ENCODE measurements at regions not wholly inside any gene's neighbourhood (a gene's known extent, or its start where the extent isn't known, plus 50 kb on each side); places are given as distances from the start of the nearest gene placed in this dataset.

DNA sequence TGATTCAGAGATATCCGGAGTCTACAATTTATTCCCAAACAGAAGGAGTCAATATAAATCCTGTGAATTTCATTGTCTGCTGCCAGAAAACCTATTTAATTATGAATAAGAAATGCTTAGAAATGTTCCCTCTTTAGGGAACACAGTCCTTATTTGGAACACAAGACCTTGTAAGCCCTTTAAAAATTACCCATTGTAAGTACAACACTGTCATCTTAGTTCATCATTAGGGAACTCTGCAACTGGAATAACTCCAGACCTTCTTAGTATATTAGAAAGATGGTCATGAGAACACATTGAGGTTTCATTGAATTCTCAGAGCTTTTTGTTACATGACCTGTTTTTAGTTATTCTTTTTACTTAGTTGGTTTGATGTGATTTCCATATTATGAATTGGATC is 548.5 kb upstream of the KLF12 start:
- no peaks in the 10 kb centered on the region for H3K27me3 ChIP-seq (ENCODE audit: insufficient read depth, low read length)
- H3K4me1 ChIP-seq (ENCODE audit: control insufficient read depth, insufficient read depth, low read length, unreplicated experiment), result no peaks in the 10 kb centered on the region
- no peak overlapping the region for H2AFZ ChIP-seq (ENCODE audit: low read length, unreplicated experiment)
- no peak overlapping the region for H3K27ac ChIP-seq (ENCODE audit: low read depth, low read length)
- H3K79me2 ChIP-seq (ENCODE audit: control insufficient read depth, insufficient read depth, low read length, unreplicated experiment), result no peaks in the 10 kb centered on the region
- no peak overlapping the region for H3K4me3 ChIP-seq (ENCODE audit: low read depth, low read length)
- no peaks in the 10 kb centered on the region for H3K36me3 ChIP-seq (ENCODE audit: insufficient read depth, low read length)

DNA sequence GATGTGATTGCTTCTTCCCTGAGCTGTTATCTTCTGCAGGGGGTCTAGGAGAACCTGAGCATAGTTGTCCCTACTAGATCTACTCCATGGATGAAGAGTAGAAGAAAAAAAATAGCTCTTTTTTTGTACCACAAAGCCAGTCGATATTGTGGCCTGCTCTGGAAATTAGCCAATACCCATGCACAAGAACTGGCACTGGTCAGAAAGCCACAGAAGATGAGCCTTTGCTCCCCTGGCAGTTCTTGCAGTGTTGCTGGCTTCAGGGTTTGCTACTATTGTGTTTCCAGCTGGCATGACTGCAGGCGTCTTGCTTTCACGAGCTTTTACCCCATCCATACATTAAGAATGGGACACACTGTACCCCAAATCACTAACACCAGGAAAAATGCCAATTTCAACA is 547.7 kb upstream of the KLF12 start:
- Histone ChIP-seq H3K4me3 (ENCODE audit: low read depth, low read length) (no peak overlapping the region), H2AFZ (ENCODE audit: low read length, unreplicated experiment) (no peak overlapping the region), H3K27me3 (ENCODE audit: insufficient read depth, low read length) (no peaks in the 10 kb centered on the region), H3K36me3 (ENCODE audit: insufficient read depth, low read length) (no peaks in the 10 kb centered on the region), H3K4me1 (ENCODE audit: control insufficient read depth, insufficient read depth, low read length, unreplicated experiment) (no peaks in the 10 kb centered on the region), H3K79me2 (ENCODE audit: control insufficient read depth, insufficient read depth, low read length, unreplicated experiment) (no peaks in the 10 kb centered on the region), H3K27ac (ENCODE audit: low read depth, low read length) (no peak overlapping the region)

DNA sequence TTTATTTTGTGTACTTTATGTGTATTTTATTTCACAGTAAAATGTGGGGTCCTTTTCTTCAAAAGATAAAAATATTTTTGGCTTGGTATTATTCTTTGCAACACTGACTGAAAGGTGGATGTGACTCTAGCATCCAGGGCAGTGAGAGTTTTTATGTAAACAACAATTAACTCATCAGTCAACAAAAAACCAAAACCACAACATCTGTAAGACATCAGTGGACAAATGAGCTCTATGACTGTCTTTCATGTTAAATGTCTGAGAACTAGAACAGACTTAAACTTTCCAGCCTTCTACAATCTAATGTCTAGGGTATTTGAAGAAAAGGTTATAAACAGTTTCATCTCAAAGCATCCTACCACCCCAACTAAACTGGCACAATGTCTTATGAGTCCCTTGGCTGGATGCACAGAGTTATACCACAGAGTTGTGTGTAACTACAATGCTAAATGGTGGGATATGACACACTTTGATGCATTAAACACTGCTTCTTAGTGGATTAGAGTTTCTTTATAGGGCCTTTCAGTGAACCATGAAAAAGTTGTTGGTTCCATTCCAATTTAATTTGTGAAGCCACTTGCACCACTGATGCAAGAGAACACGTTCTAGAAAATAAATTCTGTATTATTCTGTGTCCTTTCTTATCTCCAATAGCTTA is 544.2 kb upstream of the KLF12 start:
- Histone ChIP-seq H3K36me3 (ENCODE audit: insufficient read depth, low read length) (no peaks in the 10 kb centered on the region), H3K27me3 (ENCODE audit: insufficient read depth, low read length) (no peaks in the 10 kb centered on the region), H3K4me3 (ENCODE audit: low read depth, low read length) (no peak overlapping the region), H3K27ac (ENCODE audit: low read depth, low read length) (no peak overlapping the region), H3K79me2 (ENCODE audit: control insufficient read depth, insufficient read depth, low read length, unreplicated experiment) (no peaks in the 10 kb centered on the region), H2AFZ (ENCODE audit: low read length, unreplicated experiment) (no peak overlapping the region), H3K4me1 (ENCODE audit: control insufficient read depth, insufficient read depth, low read length, unreplicated experiment) (no peaks in the 10 kb centered on the region)

DNA sequence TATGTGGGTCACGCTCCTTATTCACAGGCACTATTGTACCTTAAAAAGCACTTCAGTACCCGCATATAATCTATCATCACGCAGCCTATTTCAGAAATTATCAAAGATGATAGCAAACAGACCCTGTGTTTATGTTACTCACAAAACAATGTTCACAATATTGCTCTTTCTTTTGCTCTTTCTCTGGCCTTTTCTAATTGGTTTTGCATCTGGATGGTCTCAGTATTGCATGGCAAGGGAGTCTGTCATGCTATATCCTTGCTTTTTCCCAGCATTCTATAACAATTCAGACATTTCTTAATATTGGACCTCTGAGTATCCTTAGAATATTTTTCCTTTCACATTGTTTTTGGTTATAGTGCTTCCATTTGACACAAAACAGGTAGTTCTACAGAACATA is 541.8 kb upstream of the KLF12 start:
- H3K4me1 ChIP-seq (ENCODE audit: control insufficient read depth, insufficient read depth, low read length, unreplicated experiment), result no peaks in the 10 kb centered on the region
- H2AFZ ChIP-seq (ENCODE audit: low read length, unreplicated experiment), result no peak overlapping the region
- no peak overlapping the region for H3K4me3 ChIP-seq (ENCODE audit: low read depth, low read length)
- H3K27me3 ChIP-seq (ENCODE audit: insufficient read depth, low read length), result no peaks in the 10 kb centered on the region
- no peaks in the 10 kb centered on the region for H3K79me2 ChIP-seq (ENCODE audit: control insufficient read depth, insufficient read depth, low read length, unreplicated experiment)
- no peaks in the 10 kb centered on the region for H3K36me3 ChIP-seq (ENCODE audit: insufficient read depth, low read length)
- H3K27ac ChIP-seq (ENCODE audit: low read depth, low read length), result no peak overlapping the region

DNA sequence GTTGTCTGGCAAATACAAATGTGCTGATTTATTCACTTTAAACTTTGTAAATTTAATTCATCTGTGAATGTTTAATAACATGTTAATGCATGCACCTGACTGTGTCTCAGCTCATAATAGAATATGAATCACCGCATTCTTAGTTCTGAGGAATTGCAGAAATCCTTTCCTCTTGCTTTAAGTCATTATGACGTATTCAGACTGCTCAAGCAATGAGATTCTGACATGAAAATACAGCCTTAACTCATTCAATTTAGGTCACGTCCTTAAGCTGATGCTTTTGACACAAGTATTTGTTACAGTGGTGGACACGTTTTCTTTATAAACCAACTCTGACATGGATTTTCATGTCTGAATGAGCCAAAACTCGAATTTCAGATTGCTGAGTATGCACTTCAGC is 541.0 kb upstream of the KLF12 start:
- Histone ChIP-seq H3K4me3 (ENCODE audit: low read depth, low read length) (no peak overlapping the region), H2AFZ (ENCODE audit: low read length, unreplicated experiment) (no peak overlapping the region), H3K79me2 (ENCODE audit: control insufficient read depth, insufficient read depth, low read length, unreplicated experiment) (no peaks in the 10 kb centered on the region), H3K36me3 (ENCODE audit: insufficient read depth, low read length) (no peaks in the 10 kb centered on the region), H3K27me3 (ENCODE audit: insufficient read depth, low read length) (no peaks in the 10 kb centered on the region), H3K4me1 (ENCODE audit: control insufficient read depth, insufficient read depth, low read length, unreplicated experiment) (no peaks in the 10 kb centered on the region), H3K27ac (ENCODE audit: low read depth, low read length) (no peak overlapping the region)

DNA sequence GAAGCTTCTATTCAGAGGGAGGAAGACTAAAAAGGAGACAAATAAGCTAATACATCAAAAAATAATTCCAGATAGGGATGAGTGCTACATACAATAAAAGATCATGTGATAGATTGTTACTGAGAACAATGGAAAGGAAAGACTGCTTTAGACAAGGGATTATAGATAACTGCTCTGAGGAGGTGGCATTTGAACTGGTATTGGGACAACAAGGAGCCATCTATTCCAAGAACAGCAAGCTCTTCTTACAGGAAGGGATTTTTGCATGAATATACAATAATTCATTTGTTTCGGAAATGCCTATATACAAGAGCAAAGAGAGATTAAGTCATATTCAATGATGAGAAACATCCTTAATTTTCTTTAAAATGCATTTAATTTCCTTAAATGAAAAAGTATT is 540.5 kb upstream of the KLF12 start:
- no peak overlapping the region for H3K4me3 ChIP-seq (ENCODE audit: low read depth, low read length)
- H3K36me3 ChIP-seq (ENCODE audit: insufficient read depth, low read length), result no peaks in the 10 kb centered on the region
- no peaks in the 10 kb centered on the region for H3K4me1 ChIP-seq (ENCODE audit: control insufficient read depth, insufficient read depth, low read length, unreplicated experiment)
- H3K27ac ChIP-seq (ENCODE audit: low read depth, low read length), result no peak overlapping the region
- no peaks in the 10 kb centered on the region for H3K27me3 ChIP-seq (ENCODE audit: insufficient read depth, low read length)
- no peak overlapping the region for H2AFZ ChIP-seq (ENCODE audit: low read length, unreplicated experiment)
- no peaks in the 10 kb centered on the region for H3K79me2 ChIP-seq (ENCODE audit: control insufficient read depth, insufficient read depth, low read length, unreplicated experiment)

DNA sequence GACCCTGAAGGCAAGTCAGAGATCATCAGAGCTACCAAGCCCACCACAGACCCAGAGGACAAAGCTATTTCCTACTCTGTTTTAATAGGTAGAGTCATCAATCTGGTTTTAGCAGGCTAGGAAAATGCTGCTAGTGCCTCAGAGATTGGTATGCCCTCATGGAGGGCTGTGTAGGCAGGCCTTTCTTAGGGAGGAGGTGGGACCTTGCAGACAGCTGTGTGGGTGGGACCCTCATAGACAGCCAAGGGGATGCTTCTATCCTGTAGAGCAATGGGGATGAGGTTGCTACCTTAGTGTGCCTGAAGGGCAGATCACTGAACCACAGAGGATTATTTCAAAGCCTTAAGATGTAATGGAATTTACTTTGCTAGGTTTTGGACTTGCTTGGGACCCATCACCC is 534.9 kb upstream of the KLF12 start:
- H3K27me3 ChIP-seq (ENCODE audit: insufficient read depth, low read length), result no peaks in the 10 kb centered on the region
- no peaks in the 10 kb centered on the region for H3K4me1 ChIP-seq (ENCODE audit: control insufficient read depth, insufficient read depth, low read length, unreplicated experiment)
- no peak overlapping the region for H2AFZ ChIP-seq (ENCODE audit: low read length, unreplicated experiment)
- H3K36me3 ChIP-seq (ENCODE audit: insufficient read depth, low read length), result no peaks in the 10 kb centered on the region
- no peak overlapping the region for H3K27ac ChIP-seq (ENCODE audit: low read depth, low read length)
- no peaks in the 10 kb centered on the region for H3K79me2 ChIP-seq (ENCODE audit: control insufficient read depth, insufficient read depth, low read length, unreplicated experiment)
- no peak overlapping the region for H3K4me3 ChIP-seq (ENCODE audit: low read depth, low read length)

DNA sequence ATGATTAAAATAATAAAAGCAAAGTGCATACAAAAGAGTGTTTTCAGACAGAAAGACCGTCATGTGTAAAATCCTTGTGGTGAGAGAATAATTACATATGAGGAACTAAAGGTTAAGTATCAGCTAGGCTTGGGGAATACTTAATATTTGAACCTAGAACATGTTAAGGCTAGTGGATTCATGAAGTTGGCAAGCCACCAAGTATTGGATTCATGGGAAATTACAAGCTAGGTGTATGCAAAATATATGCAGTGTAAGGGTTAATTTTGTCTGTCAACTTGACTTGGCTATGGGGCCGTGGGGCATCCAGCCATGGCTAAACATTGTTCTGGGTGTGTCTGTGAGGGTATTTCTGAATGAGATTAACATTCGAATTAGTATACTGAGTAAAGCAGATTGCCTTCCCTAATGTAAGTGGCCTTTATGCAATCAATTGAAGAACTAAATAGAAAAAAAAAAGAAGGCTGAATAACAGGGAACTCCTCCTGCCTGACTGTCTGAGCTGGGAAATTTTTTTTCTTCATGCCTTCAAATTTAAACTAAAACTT is 533.5 kb upstream of the KLF12 start:
- Histone ChIP-seq H3K36me3 (ENCODE audit: insufficient read depth, low read length) (no peaks in the 10 kb centered on the region), H3K4me1 (ENCODE audit: control insufficient read depth, insufficient read depth, low read length, unreplicated experiment) (no peaks in the 10 kb centered on the region), H3K27me3 (ENCODE audit: insufficient read depth, low read length) (no peaks in the 10 kb centered on the region), H3K79me2 (ENCODE audit: control insufficient read depth, insufficient read depth, low read length, unreplicated experiment) (no peaks in the 10 kb centered on the region), H2AFZ (ENCODE audit: low read length, unreplicated experiment) (no peak overlapping the region), H3K27ac (ENCODE audit: low read depth, low read length) (no peak overlapping the region), H3K4me3 (ENCODE audit: low read depth, low read length) (no peak overlapping the region)

DNA sequence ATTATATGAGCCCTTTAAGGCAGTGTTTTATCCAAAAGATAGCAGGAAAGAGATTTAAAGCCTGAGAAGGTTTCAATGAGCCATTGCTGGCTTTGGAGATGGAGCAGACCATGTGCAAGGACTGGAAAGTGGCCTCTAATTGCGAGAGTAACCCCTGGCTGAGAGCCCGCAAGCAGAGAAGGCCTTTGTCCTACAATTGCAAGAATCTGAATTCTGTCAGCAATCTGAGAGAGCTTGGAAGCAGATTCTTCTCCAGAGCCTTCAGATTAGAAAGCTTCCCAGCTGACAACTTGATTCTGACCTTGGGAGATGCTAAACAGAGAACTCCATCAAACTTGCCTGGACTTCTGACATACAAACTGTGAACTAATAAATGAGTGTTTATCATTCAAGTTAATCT is 528.7 kb upstream of the KLF12 start:
- H3K27ac ChIP-seq (ENCODE audit: low read depth, low read length), result no peak overlapping the region
- no peaks in the 10 kb centered on the region for H3K79me2 ChIP-seq (ENCODE audit: control insufficient read depth, insufficient read depth, low read length, unreplicated experiment)

DNA sequence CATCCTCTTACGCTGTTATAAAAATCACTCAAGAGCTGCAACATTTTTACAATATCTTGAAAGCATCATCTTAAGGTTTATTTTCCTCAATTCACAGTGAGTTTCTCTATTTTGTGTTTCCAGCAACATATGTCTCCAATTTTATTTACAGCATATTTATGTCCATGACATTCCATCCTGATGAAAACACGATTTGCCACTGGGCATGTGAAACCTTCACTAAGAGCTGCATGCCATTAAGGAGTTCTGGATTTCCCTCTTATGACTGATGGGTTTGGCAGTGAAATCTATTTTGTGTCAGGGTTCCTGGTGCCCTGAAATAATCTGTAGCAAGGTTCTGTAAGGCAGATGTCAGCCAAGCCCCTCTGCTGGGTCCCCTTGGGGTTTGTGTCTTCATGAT is 527.6 kb upstream of the KLF12 start:
- Histone ChIP-seq H3K4me3 (ENCODE audit: low read depth, low read length) (no peak overlapping the region), H3K79me2 (ENCODE audit: control insufficient read depth, insufficient read depth, low read length, unreplicated experiment) (no peaks in the 10 kb centered on the region)

More for the DNA sequence above, 528.7 kb upstream of the KLF12 start:
- Histone ChIP-seq H3K4me3 (ENCODE audit: low read depth, low read length) (no peak overlapping the region), H2AFZ (ENCODE audit: low read length, unreplicated experiment) (no peak overlapping the region), H3K27me3 (ENCODE audit: insufficient read depth, low read length) (no peaks in the 10 kb centered on the region), H3K4me1 (ENCODE audit: control insufficient read depth, insufficient read depth, low read length, unreplicated experiment) (no peaks in the 10 kb centered on the region), H3K36me3 (ENCODE audit: insufficient read depth, low read length) (no peaks in the 10 kb centered on the region)

DNA sequence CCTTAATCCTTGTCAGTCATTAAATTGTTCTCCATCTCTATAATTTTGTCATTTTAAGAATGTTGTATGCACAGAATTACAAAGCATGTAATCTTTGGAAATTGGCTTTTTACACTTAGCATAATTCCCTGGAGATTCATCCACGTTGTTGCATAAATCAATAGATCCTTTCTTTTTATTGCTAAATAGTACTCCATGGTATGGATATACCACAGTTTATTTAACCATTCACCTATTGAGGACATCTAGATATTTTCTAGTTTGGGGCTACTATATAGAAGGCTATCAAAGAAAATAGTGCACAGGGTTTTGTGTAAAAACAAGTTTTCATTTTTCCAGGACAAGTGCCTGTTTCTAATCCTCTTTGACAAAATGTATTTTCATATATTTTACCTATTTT is 523.6 kb upstream of the KLF12 start:
- Histone ChIP-seq H3K27me3 (ENCODE audit: insufficient read depth, low read length) (no peaks in the 10 kb centered on the region), H3K36me3 (ENCODE audit: insufficient read depth, low read length) (no peaks in the 10 kb centered on the region), H3K4me3 (ENCODE audit: low read depth, low read length) (no peak overlapping the region), H3K27ac (ENCODE audit: low read depth, low read length) (no peak overlapping the region), H2AFZ (ENCODE audit: low read length, unreplicated experiment) (no peak overlapping the region), H3K79me2 (ENCODE audit: control insufficient read depth, insufficient read depth, low read length, unreplicated experiment) (no peaks in the 10 kb centered on the region), H3K4me1 (ENCODE audit: control insufficient read depth, insufficient read depth, low read length, unreplicated experiment) (no peaks in the 10 kb centered on the region)

More for the DNA sequence above, 527.6 kb upstream of the KLF12 start:
- no peak overlapping the region for H3K27ac ChIP-seq (ENCODE audit: low read depth, low read length)
- H3K36me3 ChIP-seq (ENCODE audit: insufficient read depth, low read length), result no peaks in the 10 kb centered on the region
- H3K4me1 ChIP-seq (ENCODE audit: control insufficient read depth, insufficient read depth, low read length, unreplicated experiment), result no peaks in the 10 kb centered on the region
- no peaks in the 10 kb centered on the region for H3K27me3 ChIP-seq (ENCODE audit: insufficient read depth, low read length)
- H2AFZ ChIP-seq (ENCODE audit: low read length, unreplicated experiment), result no peak overlapping the region

Measured in ACC112 (cell line).